HG02884 (cell line): ENCODE measurements at regions not wholly inside any gene's neighbourhood (a gene's known extent, or its start where the extent isn't known, plus 50 kb on each side); places are given as distances from the start of the nearest gene placed in this dataset.
A peak's percentile ranks its signal among the peaks of the same experiment; 100 is the strongest.
"Not testable (repeated sequence)": the region's sequence is repeated elsewhere in the genome, so short reads cannot be mapped to it uniquely, and the experiment has no call there.

Source experiments
- ATAC-seq: cut with Tn5 transposase; IDR thresholded peaks from one replicate; pipeline ENCODE4 v1.9.1; 2021; ENCODE audit warnings: mild to moderate bottlenecking, moderate library complexity; ENCODE audit not compliant: unreplicated experiment

DNA sequence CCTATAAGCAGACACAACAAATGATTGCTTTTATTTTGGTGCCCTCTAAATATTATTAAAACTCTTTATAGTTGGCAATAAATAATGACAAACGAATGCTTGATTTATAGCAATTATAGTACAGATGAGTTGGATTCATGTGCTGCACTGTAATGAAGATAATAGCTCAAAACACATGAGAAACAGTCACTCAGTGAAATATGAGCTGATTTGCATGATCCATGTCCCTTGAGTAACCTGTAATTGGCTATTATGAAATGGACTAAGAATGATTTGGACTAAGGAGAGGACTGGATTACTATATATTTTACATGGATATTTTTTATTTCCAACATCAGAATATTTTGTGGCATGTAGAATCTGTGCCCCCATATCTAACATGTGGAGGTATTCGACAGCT lies 365.6 kb upstream of the UBE2E3 start:
- no peak for ATAC-seq

DNA sequence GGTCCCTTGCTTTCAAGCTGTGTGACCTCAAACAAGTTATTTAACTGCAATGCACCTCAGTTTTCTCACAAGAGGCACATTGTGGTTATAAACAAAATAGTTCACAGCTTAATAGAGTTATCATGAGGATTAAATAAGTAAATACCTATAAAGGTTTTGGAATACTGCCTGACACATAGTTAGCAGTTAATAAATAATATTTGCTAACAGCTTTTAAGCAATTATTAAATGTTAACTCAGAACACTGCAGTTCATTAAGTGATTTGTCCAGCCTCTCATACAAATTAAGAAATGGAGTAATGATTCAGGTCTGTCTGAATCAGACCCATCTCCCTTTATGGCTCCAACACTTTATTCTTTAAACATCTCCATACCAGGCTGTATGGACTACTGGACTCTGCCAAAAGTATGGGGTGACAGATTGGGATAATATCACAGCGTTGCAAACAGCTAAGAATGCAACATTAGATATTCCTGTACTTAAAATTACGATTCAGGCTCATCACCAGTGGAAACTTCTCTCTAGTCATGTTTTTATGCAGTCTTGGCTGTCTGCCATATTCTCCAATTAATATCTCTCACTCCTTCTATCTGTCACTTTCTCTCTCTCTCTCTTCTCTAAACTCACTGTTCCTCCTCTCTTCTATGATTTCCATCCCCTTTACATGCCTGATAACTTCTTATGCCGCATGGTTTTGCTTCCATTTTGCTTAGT lies 370.6 kb upstream of the UBE2E3 start:
- ATAC-seq = no peak

DNA sequence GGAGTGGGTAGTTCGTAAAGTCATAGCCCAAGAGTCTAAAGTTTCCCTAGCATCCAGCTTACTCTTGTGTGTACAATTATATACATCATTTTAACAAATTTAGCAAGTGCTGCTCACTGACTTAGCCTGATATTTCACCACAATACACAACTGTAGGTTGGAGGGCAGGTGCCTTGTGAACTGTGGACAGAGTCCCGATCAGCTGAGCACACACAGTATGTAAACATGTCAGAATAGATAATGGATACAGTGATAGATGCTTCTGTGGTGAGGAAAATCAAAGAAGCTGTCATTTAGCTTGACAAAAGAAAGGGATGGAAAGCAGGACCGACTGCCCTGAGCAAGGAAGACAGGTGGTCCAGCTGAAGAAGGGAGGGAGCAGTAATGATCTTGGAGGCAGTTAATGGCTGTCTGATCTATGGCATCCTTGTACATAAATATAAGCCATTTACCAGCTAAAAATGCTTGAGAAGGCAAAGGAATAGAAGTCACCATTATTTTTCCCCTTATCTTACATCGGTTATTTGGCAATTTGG lies 372.8 kb upstream of the UBE2E3 start:
- no peak for ATAC-seq

DNA sequence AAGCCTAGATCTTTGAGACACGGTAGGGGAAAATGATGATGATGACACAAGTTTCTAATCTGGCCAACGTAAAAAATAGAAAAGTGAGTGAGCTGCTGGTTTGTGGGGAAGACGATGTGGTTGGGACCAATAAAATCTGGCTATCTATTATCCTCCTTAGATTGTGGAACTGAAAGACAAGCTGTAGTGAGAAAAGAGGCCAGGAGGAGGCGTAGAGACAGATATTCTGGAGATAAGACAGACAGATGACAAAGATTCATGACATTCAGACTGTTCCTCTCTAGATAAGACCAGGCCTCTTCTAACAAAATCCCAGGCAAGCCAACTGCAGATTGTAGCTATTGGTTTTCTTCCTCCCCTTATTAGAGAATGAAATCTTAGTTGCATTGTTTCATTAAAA lies 376.3 kb upstream of the UBE2E3 start:
- ATAC-seq = peak; percentile 74

DNA sequence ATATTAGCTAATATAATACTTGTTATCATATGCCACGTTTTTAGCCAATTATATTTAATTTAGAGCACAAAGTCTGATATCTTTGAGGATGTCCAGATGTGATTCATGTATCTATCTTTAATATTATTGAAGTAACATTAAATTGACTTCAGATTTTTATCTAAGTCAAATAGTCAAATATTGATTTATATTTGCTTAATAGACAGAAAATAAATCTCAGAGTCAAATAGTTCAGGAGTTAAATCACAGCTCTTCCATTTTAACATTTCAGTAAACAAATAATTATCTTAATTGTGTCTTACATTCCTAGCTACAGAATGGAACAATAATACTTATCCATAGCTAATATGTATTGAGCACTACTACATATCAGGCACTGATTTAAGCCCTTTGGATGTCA lies 379.4 kb upstream of the UBE2E3 start:
- no peak for ATAC-seq

DNA sequence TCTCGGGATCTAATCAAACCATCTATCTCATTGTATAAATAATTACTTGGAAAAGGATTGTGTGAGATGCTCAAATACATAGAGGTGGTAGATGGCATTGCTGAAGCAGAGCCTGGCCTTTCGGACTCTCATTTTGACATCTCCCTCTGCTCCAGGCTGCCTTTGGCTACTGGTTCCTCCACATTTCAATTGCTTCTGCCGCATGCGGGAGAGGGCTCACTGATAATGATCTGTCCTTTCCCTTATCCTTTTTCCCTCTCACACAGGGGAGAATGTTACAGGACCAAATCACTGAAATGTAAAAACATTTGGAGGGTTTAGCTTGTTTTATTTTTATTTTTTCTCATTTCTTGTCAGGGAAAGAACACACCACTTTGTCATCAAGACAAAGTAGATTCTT lies 380.6 kb upstream of the UBE2E3 start:
- ATAC-seq = no peak

DNA sequence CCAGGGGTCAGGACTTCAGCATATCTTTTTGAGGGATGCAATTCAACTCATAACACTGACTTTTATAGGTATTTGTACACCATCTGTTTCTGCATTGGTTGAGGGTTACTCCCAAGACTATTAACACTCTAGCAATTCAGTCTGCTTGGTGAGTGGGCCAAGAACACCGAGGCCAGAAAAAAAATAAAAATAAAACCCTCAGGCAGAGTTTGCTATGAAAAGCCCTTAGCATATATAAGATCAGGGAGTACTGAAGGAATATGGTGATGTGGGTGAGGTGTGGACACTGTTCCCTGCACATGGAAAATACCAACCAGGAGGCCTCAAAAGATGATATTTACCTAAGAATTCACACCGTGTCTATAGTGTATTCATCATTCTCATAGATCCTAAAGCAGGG lies 383.2 kb upstream of the UBE2E3 start:
- ATAC-seq = no peak

DNA sequence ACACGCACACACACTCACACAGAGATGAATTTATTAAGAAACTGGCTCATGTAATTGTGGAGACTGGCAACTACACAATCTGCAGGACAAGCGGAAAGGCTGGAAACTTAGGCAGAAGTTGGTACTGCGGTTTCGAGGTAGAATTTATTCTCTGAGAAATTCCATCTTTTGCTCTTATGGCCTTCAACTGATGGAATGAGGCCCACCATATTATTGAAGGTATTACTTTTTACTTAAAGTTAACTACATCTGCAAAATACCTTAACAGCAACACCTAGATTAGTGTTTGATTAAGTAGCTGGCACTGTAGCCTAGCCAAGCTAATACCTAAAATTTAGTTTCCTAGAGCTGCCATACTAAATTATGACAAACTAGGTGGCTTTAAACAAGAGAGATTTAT lies 384.0 kb upstream of the UBE2E3 start:
- no peak for ATAC-seq

DNA sequence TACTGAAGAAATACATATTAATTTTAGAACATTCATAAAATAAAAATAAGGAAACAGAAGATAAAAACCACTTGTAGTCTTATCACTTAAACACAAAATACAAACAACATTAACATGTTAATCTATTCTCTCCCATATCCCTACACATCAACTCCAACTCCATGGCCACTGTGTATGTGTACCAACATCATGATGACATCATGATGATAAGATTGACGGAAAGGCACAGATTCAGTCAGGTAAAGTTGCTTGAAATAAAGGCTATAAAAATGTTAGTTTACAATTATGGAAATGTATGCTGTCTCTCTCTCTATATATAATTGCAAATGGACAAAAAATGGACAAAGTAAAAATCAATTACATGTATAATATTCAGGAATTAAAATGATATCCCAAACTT lies 388.5 kb upstream of the UBE2E3 start:
- ATAC-seq = no peak

DNA sequence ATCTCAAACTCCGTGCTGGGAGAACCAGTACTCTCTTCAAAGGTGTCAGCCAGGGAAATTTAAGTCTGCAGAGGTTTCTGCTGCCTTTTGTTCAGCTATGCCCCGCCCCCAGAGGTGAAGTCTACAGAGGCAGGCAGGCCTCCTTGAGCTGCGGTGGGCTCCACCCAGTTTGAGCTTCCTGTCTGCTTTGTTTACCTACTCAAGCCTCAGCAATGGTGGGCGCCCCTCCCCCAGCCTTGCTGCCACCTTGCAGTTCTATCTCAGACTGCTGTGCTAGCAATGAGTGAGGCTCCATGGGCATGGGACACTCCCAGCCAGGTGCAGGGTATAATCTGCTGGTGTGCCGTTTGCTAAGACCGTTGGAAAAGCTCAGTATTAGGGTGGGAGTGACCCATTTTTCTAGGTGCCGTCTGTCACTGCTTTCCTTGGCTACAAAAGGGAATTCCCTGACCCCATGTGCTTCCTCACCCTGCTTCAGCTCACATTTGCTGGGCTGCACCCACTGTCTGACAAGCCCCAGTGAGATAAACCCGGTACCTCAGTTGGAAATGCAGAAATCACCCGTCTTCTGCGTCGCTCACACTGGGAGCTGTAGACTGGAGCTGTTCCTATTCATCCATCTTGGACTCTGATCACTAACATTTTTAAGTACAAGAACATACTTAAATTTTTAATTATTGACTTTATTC lies 389.2 kb upstream of the UBE2E3 start:
- ATAC-seq = not testable (repeated sequence)

DNA sequence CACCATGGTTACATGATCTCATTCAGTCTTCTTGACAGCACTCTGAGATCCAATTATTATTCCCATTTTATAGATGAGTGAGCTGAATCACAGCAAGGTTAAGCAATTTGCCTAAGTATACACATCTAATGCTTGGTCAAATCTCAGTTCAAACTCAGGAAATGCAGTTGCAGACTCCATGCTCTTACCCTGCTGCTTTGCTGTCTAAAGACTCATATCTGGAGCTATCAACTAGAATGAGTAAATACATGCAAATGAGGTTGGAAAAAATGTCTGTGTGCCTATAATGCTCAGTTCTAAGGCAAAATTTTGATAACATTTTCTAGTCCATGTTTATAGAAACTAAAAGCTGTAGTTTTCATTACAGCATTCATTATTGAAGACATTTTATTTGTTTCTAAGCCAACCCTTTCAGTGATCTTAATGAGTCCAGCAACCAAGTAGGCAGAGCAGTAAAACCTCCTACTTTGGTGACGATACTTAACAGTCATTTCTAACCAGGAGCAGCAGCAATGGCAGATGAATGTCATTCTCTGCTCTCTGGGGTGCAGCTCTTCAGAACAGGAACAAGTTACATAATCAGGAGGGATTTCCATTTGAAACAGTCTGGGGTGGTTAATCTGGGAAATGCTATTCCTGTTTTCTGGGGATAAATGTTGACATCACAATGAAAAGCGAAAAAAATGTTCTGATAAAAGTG lies 396.8 kb upstream of the UBE2E3 start:
- no peak for ATAC-seq

DNA sequence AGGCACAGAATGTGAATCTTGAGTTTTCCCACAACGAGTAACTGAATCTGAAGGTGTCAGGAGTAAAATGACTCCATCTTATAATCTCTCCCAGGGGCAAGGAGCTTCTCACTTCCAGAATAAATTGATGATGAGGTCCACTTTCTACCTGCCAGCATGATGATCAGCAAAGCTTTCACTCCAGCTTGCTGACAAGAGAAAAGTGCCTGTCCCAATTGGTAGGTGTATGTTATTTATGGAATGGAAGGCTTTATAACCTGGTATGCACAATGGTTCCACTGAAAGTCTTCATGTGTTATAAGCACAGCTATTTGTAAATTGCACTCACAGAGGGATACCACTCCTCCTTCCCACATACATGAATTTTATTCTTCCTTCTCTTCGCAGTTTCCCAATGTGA lies 401.0 kb upstream of the UBE2E3 start:
- no peak for ATAC-seq

DNA sequence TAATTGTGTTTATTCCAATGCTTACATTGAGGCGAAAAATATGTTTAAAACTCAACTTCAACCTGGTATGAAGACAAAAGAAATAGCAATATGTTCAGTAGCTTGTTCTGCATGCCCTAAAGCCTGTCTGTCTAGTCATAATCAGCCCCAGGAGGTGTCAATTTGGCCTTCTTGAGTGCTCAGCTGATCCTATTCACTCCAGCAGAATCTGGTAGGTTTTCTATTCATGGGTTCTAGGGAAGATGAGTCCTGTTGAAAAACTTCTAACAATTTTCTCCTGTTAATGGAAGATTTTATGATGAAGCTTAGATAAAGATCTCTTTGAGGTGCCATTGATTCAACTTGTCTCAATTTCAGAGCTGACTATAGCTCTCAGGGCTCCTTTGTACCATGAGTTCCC lies 402.0 kb upstream of the UBE2E3 start:
- ATAC-seq = no peak

DNA sequence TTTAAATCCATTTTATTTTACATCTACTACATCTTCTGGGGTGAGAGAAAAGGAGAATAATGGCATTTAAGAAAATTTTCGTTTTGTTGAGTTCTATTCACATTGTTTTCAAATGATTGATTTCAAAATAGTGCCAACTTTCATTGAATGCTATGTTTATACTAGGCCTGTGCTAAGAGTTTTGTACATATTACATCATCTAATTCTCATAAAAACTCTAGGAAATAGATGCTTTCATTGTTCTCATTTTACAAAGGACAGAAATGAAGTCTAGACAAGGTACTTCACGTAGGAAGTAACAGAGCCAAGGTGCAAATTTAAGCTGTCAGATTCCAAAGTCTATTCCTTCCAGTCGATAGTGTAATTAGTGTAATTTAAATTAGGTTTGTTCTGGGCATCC lies 402.8 kb upstream of the UBE2E3 start:
- ATAC-seq = no peak

DNA sequence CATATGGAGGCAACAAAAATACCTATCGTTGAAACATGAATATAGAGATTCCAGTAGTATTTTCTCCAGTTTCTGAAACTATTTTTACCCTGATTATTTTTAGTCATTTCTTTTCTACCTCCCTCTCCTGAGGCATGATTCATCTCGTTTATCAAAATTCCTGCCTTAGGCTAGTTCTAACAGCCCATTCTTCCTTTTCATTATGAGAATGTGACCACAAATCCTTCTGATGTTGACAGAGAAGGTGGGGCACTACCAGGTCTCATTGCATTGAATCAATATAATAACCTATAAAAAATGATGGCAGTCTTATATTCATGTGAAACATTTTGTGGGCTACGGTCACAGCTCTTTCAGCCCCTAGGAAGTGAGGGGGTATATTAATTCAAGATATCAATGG lies 406.5 kb upstream of the UBE2E3 start:
- no peak for ATAC-seq

DNA sequence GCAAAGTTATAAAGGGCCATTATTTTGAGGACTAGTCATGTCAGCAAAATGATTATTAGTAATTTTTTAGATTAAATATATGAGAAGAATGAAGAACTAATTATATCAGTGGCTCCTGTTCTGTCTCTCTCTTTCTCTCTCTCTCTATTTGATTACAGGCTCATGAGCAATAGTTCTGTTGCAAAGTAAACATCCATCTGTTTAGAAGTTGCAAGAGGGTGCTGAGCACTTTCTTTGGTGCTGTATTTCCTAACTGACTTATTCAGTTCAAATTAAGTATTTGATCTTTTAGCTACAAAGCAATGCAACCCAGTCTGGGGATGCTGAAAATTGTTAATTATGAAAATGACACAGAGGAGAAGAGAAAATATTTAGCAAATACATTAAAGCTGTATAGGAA lies 408.1 kb upstream of the UBE2E3 start:
- no peak for ATAC-seq

DNA sequence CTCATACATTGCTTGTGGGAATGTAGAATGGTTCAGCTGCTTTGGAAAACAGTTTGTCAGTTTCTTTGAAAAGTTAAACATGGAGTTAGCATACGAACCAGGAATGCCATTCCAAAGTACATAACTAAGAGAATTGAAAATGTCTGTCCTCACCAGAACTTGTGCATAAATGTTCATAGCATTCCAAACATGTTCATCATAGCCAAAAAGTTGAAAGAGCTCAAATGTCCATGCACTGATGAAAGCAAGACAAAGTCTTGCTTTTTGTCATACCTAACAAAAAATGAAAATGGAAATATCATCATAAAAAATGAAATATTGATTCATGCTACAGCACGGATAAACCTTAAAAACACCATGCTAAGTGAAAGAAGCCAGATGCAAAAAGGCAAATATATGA lies 408.8 kb upstream of the UBE2E3 start:
- ATAC-seq = no peak

DNA sequence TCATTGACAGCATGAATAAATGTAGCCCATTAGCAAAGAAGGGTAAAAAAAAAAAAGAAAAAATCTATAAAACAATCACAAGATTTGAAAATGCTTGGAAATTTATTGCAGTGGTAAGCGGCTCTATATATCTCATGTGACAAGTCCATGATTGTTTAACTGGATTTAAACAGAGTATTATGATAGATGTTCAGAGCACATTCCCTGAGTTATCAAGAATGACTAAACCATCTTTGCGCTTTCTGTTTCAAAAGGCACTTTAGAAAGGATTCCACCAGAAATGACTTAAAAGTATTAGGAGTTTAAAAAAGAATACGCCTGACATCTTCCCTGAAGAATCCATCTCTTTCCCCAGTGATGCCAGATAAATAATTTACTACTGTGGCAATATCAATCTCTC lies 409.5 kb upstream of the UBE2E3 start:
- no peak for ATAC-seq

DNA sequence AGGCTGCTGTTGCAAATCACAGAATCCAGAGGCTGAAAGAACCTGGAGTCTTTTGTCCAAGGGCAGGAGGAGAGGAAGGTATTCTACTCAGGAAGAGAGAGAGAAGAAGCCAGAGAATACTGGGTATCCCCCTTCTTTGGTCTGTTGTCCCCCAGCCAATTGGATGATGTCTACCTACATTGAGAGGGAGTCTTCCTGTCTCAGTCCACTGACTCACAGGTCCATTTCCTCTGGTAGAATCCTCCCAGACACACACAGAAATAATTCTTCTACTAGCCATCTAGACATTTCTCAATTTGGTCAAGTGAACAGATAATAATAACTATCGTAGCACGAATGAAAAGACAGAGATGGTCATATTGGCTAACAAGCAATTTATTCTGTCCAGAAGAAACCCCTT lies 416.4 kb upstream of the UBE2E3 start:
- no peak for ATAC-seq

DNA sequence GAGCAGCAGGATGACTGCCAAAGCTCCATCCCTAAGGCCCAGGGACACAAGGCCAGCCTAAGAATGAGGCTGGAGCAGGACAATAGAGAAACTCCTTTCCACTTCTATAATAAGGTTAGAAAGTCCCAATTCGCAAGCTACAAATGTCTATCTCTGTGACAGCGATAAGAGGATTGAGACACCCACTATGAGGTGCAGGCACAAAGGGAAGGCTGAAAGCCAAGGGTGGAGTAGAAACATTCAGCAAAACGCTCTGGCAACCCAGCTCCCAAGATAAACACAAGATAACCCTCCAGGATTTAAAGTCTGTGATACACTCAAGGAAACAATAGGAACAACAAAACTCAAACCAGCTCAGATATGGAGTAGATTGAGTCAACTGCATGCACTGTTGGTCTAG lies 418.0 kb upstream of the UBE2E3 start:
- ATAC-seq = no peak

DNA sequence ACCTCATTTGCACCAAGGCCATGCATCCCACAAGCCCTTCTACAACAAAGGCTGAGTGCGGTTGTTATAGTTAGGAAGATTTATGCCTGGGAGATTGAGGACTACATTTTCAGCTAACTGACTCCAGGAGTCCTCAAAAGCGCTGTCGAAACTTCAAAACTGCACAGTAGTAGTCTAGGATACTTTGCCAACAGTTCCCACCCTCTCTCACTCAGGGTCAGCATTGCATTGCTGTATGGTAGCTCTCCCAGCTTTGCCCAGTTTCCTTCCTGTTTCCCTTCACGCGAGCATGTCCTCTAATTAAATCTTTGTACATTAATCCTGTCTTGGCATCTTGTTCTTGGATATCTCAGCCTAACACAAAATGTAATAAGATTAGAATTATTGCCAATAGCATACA lies 420.6 kb upstream of the UBE2E3 start:
- no peak for ATAC-seq

DNA sequence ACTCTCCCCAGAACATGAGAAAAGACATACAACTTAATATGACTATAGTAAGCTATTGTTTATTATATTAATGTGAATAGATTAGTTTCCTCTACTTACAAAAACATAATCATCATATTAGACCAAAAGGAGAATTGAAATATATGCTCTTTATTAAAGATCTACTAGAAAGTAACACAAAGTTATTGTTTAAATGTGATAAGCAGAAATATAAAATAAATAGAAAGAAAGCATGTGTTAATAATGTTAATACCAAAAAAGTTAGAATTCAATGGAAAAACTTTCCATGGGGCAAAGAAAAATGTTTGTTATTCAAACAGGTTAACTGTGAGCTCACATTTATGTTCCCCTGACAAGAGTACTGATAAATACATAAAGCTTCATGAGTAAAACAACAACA lies 421.4 kb upstream of the UBE2E3 start:
- no peak for ATAC-seq
